HCT116 (cell line): ENCODE measurements at regions not wholly inside any gene's neighbourhood (a gene's known extent, or its start where the extent isn't known, plus 50 kb on each side); places are given as distances from the start of the nearest gene placed in this dataset.

Experiments
- ATAC-seq: fragments of 200-7000 bp; cut with Tn5 transposase; 2 replicates; pipeline ENCODE4 v1.9.1; 2020; ENCODE audit warnings: mild to moderate bottlenecking, moderate library complexity
- BruUV-seq: library from RNA; stranded (reverse); fragments of 400-500 nt; replicated peaks from 2 replicates; lab custom pipeline; 2021; lab: Mats Ljungman, UMichigan
- CTCF ChIA-PET: fragments of 300-600 bp; sonication (Branson Sonifier 250); formaldehyde crosslinking; loops from one replicate; lab custom pipeline; 2021; ENCODE audit warnings: antibody characterized with exemption; lab: Charles Lee
- POLR2A ChIA-PET: fragments of 300-600, 350-600 bp; sonication (Branson Sonifier 250); formaldehyde crosslinking; loops from one replicate; lab custom pipeline; 2021; ENCODE audit warnings: antibody characterized with exemption; lab: Charles Lee
- RAD21 ChIA-PET, 2 experiments: fragments of 300-600 bp; sonication (Branson Sonifier 250); formaldehyde crosslinking; loops; one replicate each; lab custom pipeline; 2023; ENCODE audit warnings: low total read pairs in 2 of 2; ENCODE audit not compliant: uncharacterized antibody in 2 of 2, unreplicated experiment in 2 of 2, low non-redundant PET in 1 of 2; lab: Charles Lee
- DNase-seq: peaks from one replicate; pipeline ENCODE4 v3.0.0-alpha.2; 2010; ENCODE audit warnings: low read depth, low spot score
- H2AFZ ChIP-seq: fragments of 200-600 bp; shearing (Covaris generic), sonication (generic); 2 replicates; pipeline ENCODE4 v1.6.1; 2017; ENCODE audit warnings: low read depth, mixed run types, mixed read lengths, antibody characterized with exemption, low read length; ENCODE audit not compliant: poor library complexity, severe bottlenecking
- H3K27ac ChIP-seq: 2 replicates; pipeline ENCODE4 v1.5.1; 2012; ENCODE audit warnings: low read depth, low read length
- H3K27me3 ChIP-seq: fragments of 200-600 bp; sonication (generic); 2 replicates; pipeline ENCODE4 v1.6.1; 2016; ENCODE audit warnings: mixed run types, low read length, mixed read lengths; ENCODE audit not compliant: insufficient read depth
- H3K36me3 ChIP-seq, 2 experiments: fragments of 200-500 bp in 1 of 2; fragments of 200-600 bp in 1 of 2; sonication (Bioruptor generic) in 1 of 2; sonication (generic) in 1 of 2; 2 replicates each; pipeline versions ENCODE4 v1.5.1 to v1.6.1; 2014 to 2016; ENCODE audit warnings: low read length in 2 of 2, inconsistent platforms in 1 of 2, mixed read lengths in 1 of 2, mixed run types in 1 of 2; ENCODE audit not compliant: insufficient read depth in 2 of 2, control insufficient read depth in 1 of 2
- H3K4me1 ChIP-seq, 2 experiments: fragments of 200-600 bp in 1 of 2; sonication (generic) in 1 of 2; 2 replicates each; pipeline versions ENCODE4 v1.5.1 to v1.6.1; 2012 to 2017; ENCODE audit warnings: low read length in 2 of 2, inconsistent platforms in 1 of 2, mild to moderate bottlenecking in 1 of 2, mixed read lengths in 1 of 2, mixed run types in 1 of 2, moderate library complexity in 1 of 2; ENCODE audit not compliant: insufficient read depth in 2 of 2, control insufficient read depth in 1 of 2
- H3K4me2 ChIP-seq: fragments of 200-600 bp; sonication (generic); 2 replicates; pipeline ENCODE4 v1.6.1; 2017; ENCODE audit warnings: mixed run types, low read length, mixed read lengths
- H3K4me3 ChIP-seq, 2 experiments: fragments of 200-600 bp in 1 of 2; sonication (generic) in 1 of 2; replicated peaks in 1 of 2; 2 replicates each; pipeline ENCODE4 v1.5.1; 2011 to 2016; ENCODE audit warnings: low read length in 2 of 2, control low read depth in 1 of 2, low read depth in 1 of 2, mild to moderate bottlenecking in 1 of 2, mixed read lengths in 1 of 2, mixed run types in 1 of 2
- H3K79me2 ChIP-seq: fragments of 200-600 bp; sonication (generic); 2 replicates; pipeline ENCODE4 v1.6.1; 2017; ENCODE audit warnings: mild to moderate bottlenecking, mixed run types, low read length, moderate library complexity, mixed read lengths; ENCODE audit not compliant: insufficient read depth
- H3K9ac ChIP-seq: fragments of 200-600 bp; sonication (generic); 2 replicates; pipeline ENCODE4 v1.6.1; 2016; ENCODE audit warnings: low read length, mixed read lengths
- H3K9me2 ChIP-seq: fragments of 200-600 bp; sonication (generic), shearing (Covaris generic); 2 replicates; pipeline ENCODE4 v1.6.1; 2017; ENCODE audit warnings: mixed run types, mild to moderate bottlenecking, moderate library complexity; ENCODE audit not compliant: insufficient read depth
- H3K9me3 ChIP-seq, 2 experiments: fragments of 200-500 bp in 1 of 2; fragments of 200-600 bp in 1 of 2; sonication (Bioruptor generic) in 1 of 2; sonication (generic) in 1 of 2; 2 replicates each; pipeline ENCODE4 v1.6.1; 2014 to 2017; ENCODE audit warnings: low read length in 2 of 2, mixed read lengths in 2 of 2, inconsistent platforms in 1 of 2, low read depth in 1 of 2, mild to moderate bottlenecking in 1 of 2, mixed run types in 1 of 2, moderate library complexity in 1 of 2; ENCODE audit not compliant: control insufficient read depth in 1 of 2, insufficient read depth in 1 of 2
- H4K20me1 ChIP-seq: fragments of 200-600 bp; sonication (generic), shearing (Covaris generic); 2 replicates; pipeline ENCODE4 v1.6.1; 2017; ENCODE audit warnings: mixed run types, mild to moderate bottlenecking, moderate library complexity; ENCODE audit not compliant: insufficient read depth
- CBX3 ChIP-seq: IDR thresholded peaks from 2 replicates; pipeline ENCODE4 v1.6.1; 2012; ENCODE audit warnings: low read depth
- CEBPB ChIP-seq: IDR thresholded peaks from 2 replicates; pipeline ENCODE4 v1.6.1; 2012; ENCODE audit warnings: low read depth
- ELF1 ChIP-seq: IDR thresholded peaks from 2 replicates; pipeline ENCODE4 v1.6.1; 2012; ENCODE audit warnings: low read depth, borderline replicate concordance
- EZH2phosphoT487 ChIP-seq: fragments of 200-600 bp; IDR thresholded peaks from 2 replicates; pipeline ENCODE4 v1.6.1; 2018; ENCODE audit warnings: antibody characterized with exemption, borderline replicate concordance
- POLR2A ChIP-seq: IDR thresholded peaks from 2 replicates; pipeline ENCODE4 v1.7.0; 2011; ENCODE audit warnings: borderline replicate concordance; ENCODE audit not compliant: insufficient read depth, insufficient read length; ENCODE audit errors: extremely low read depth
- POLR2AphosphoS5 ChIP-seq: IDR thresholded peaks from 2 replicates; pipeline ENCODE4 v1.6.1; 2011; ENCODE audit warnings: mild to moderate bottlenecking, low read depth, low read length, moderate library complexity
- RAD21 ChIP-seq: IDR thresholded peaks from 2 replicates; pipeline ENCODE4 v1.6.1; 2012; ENCODE audit warnings: low read depth, mild to moderate bottlenecking
- REST ChIP-seq: IDR thresholded peaks from 2 replicates; pipeline ENCODE4 v1.6.1; 2012; ENCODE audit warnings: low read depth
- SIN3A ChIP-seq: IDR thresholded peaks from 2 replicates; pipeline ENCODE4 v1.6.1; 2012; ENCODE audit warnings: low read depth
- SRF ChIP-seq: IDR thresholded peaks from 2 replicates; pipeline ENCODE4 v1.6.1; 2012; ENCODE audit warnings: low read depth
- ZFX ChIP-seq: fragments of 450-650 bp; IDR thresholded peaks from 2 replicates; pipeline ENCODE4 v1.6.1; 2017
- intact Hi-C: fragments of 100-400 bp; cut with micrococcal nuclease; formaldehyde crosslinking; loops from 2 replicates; pipeline ENCODE4 v1.10.0; 2022
- TF ChIP-seq, protein P1 (sequence below): IDR thresholded peaks from 2 replicates; pipeline ENCODE4 v1.6.1; 2012

- intact Hi-C loops = no loop called here
- no peak for ATAC-seq
- no peaks in the 10 kb centered on the region for H3K9me2 ChIP-seq
- no peak overlapping the region for H3K4me2 ChIP-seq
- H4K20me1 ChIP-seq = no peaks in the 10 kb centered on the region
- no peaks in the 10 kb centered on the region for H3K27me3 ChIP-seq
- no peaks in the 10 kb centered on the region for H3K79me2 ChIP-seq
- H3K4me3 ChIP-seq = no peak overlapping the region
- no peaks in the 10 kb centered on the region for H3K9me3 ChIP-seq
- POLR2A ChIA-PET = no interaction called here
- no peak overlapping the region for H2AFZ ChIP-seq
- no TSS peak for BruUV-seq
- no peaks in the 10 kb centered on the region for H3K36me3 ChIP-seq
- H3K27ac ChIP-seq = no peak overlapping the region
- TF ChIP-seq POLR2A = no peak
- TF ChIP-seq CEBPB = no peak
- TF ChIP-seq RAD21 = no peak
- no peak for TF ChIP-seq EZH2phosphoT487
- no peak for TF ChIP-seq REST
- no peak for TF ChIP-seq CBX3
- TF ChIP-seq SRF = no peak
- TF ChIP-seq POLR2AphosphoS5 = no peak
- TF ChIP-seq ZFX = no peak
- no peak for TF ChIP-seq ELF1
- TF ChIP-seq, protein P1, sequence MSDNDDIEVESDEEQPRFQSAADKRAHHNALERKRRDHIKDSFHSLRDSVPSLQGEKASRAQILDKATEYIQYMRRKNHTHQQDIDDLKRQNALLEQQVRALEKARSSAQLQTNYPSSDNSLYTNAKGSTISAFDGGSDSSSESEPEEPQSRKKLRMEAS = no peak
- TF ChIP-seq SIN3A = no peak
- TF ChIP-seq, all 23 proteins: peak for 0
- no peak for DNase-seq
- ChIA-PET CTCF (no interaction called here), RAD21 (interaction anchor here in 1 of 2 experiments (0.7 kb wide), 1 partner anchor 9 kb away, joined by 3 read pairs; no protein-coding TSS in a partner anchor)
- Histone ChIP-seq H3K9ac (no peak overlapping the region), H3K4me1 (peaks cover 0 to 8% of the 10 kb centered on the region in 2 experiments; a peak in 3 of 4 replicates)
These were observed 54.1 kb upstream of the WNT7B start for GRCh38 chr22:46031066-46031465.
